H9 (cell line): ENCODE measurements at regions not wholly inside any gene's neighbourhood (a gene's known extent, or its start where the extent isn't known, plus 50 kb on each side); places are given as distances from the start of the nearest gene placed in this dataset.

ENCODE experiments used
- DNase-seq: peaks from one replicate; pipeline ENCODE4 v3.0.0-alpha.2; 2017
- H2AFZ ChIP-seq: one replicate; pipeline ENCODE4 v1.6.1; 2013; ENCODE audit warnings: mild to moderate bottlenecking, low read length, control low read depth, moderate library complexity
- H2AK5ac ChIP-seq: 2 replicates; pipeline ENCODE4 v1.6.1; 2013; ENCODE audit warnings: low read length, control low read depth, mixed read lengths; ENCODE audit not compliant: insufficient read length
- H2BK120ac ChIP-seq: one replicate; pipeline ENCODE4 v1.6.1; 2013; ENCODE audit warnings: low read depth, mild to moderate bottlenecking, low read length, control low read depth, inconsistent platforms; ENCODE audit not compliant: poor library complexity, severe bottlenecking
- H2BK12ac ChIP-seq: 2 replicates; pipeline ENCODE4 v1.6.1; 2013; ENCODE audit warnings: low read length, control low read depth, mixed read lengths, low read depth; ENCODE audit not compliant: insufficient read length
- H2BK15ac ChIP-seq: 2 replicates; pipeline ENCODE4 v1.6.1; 2013; ENCODE audit warnings: low read depth, low read length, control low read depth
- H2BK20ac ChIP-seq: one replicate; pipeline ENCODE4 v1.6.1; 2013; ENCODE audit warnings: low read depth, mild to moderate bottlenecking, low read length, control low read depth, inconsistent platforms; ENCODE audit not compliant: poor library complexity, severe bottlenecking
- H2BK5ac ChIP-seq: 2 replicates; pipeline ENCODE4 v1.6.1; 2013; ENCODE audit warnings: low read length, control low read depth, mixed read lengths; ENCODE audit not compliant: insufficient read length
- H3K14ac ChIP-seq: 2 replicates; pipeline ENCODE4 v1.6.1; 2013; ENCODE audit warnings: low read length, control low read depth; ENCODE audit not compliant: insufficient read depth
- H3K18ac ChIP-seq: 2 replicates; pipeline ENCODE4 v1.6.1; 2013; ENCODE audit warnings: low read depth, mild to moderate bottlenecking, mixed read lengths, low read length, control low read depth; ENCODE audit not compliant: insufficient read length
- H3K23ac ChIP-seq: 2 replicates; pipeline ENCODE4 v1.6.1; 2013; ENCODE audit warnings: low read length, control low read depth, mixed read lengths, low read depth; ENCODE audit not compliant: insufficient read length
- H3K23me2 ChIP-seq: 2 replicates; pipeline ENCODE4 v1.6.1; 2013; ENCODE audit warnings: low read depth, mild to moderate bottlenecking, mixed read lengths, low read length, control low read depth; ENCODE audit not compliant: insufficient read length, poor library complexity, severe bottlenecking
- H3K27ac ChIP-seq: 2 replicates; pipeline ENCODE4 v1.5.1; 2013; ENCODE audit warnings: low read length, control low read depth, mixed read lengths, low read depth; ENCODE audit not compliant: insufficient read length
- H3K27me3 ChIP-seq: 2 replicates; pipeline ENCODE4 v1.6.1; 2013; ENCODE audit warnings: low read length, control low read depth, inconsistent platforms; ENCODE audit not compliant: insufficient read depth
- H3K4ac ChIP-seq: 2 replicates; pipeline ENCODE4 v1.6.1; 2013; ENCODE audit warnings: low read depth, mild to moderate bottlenecking, control low read depth, inconsistent platforms, low read length, moderate library complexity
- H3K4me1 ChIP-seq: 2 replicates; pipeline ENCODE4 v1.6.1; 2013; ENCODE audit warnings: low read length, control low read depth, inconsistent platforms; ENCODE audit not compliant: insufficient read depth
- H3K4me2 ChIP-seq: 2 replicates; pipeline ENCODE4 v1.6.1; 2013; ENCODE audit warnings: low read length, control low read depth, mixed read lengths; ENCODE audit not compliant: insufficient read length, insufficient read depth
- H3K56ac ChIP-seq: 2 replicates; pipeline ENCODE4 v1.6.1; 2013; ENCODE audit warnings: low read depth, mild to moderate bottlenecking, mixed read lengths, low read length, control low read depth; ENCODE audit not compliant: insufficient read length
- H3K79me1 ChIP-seq: 2 replicates; pipeline ENCODE4 v1.6.1; 2013; ENCODE audit warnings: low read depth, mild to moderate bottlenecking, moderate library complexity, low read length, control low read depth, inconsistent platforms; ENCODE audit not compliant: insufficient read depth, poor library complexity, severe bottlenecking
- H3K79me2 ChIP-seq: 2 replicates; pipeline ENCODE4 v1.6.1; 2013; ENCODE audit warnings: low read length, control low read depth, inconsistent platforms; ENCODE audit not compliant: insufficient read depth
- H3K9ac ChIP-seq: 2 replicates; pipeline ENCODE4 v1.6.1; 2013; ENCODE audit warnings: low read length, control low read depth, mixed read lengths; ENCODE audit not compliant: insufficient read length; ENCODE audit errors: extremely low read depth
- H3K9me3 ChIP-seq: one replicate; pipeline ENCODE4 v1.6.1; 2013; ENCODE audit warnings: low read depth, low read length, inconsistent platforms; ENCODE audit not compliant: control insufficient read depth
- H3T11ph ChIP-seq: one replicate; pipeline ENCODE4 v1.6.1; 2013; ENCODE audit warnings: mild to moderate bottlenecking, low read length, control low read depth, inconsistent platforms
- H4K20me1 ChIP-seq: one replicate; pipeline ENCODE4 v1.6.1; 2013; ENCODE audit not compliant: control insufficient read depth, insufficient read length, insufficient read depth
- H4K5ac ChIP-seq: 2 replicates; pipeline ENCODE4 v1.6.1; 2013; ENCODE audit warnings: low read depth, mild to moderate bottlenecking, mixed read lengths, low read length, control low read depth; ENCODE audit not compliant: insufficient read length
- H4K8ac ChIP-seq: replicated peaks from 2 replicates; pipeline ENCODE4 v1.6.1; 2013; ENCODE audit warnings: low read length, control low read depth, mixed read lengths, low read depth; ENCODE audit not compliant: insufficient read length
- H4K91ac ChIP-seq: 2 replicates; pipeline ENCODE4 v1.6.1; 2013; ENCODE audit warnings: low read depth, mild to moderate bottlenecking, moderate library complexity, mixed read lengths, low read length, control low read depth; ENCODE audit not compliant: insufficient read length
- H3K27ac Mint-ChIP-seq, 3 experiments: 2 replicates in 2 of 3; 3 replicates in 1 of 3; pipeline ENCODE4 v1.8.0; 2020 to 2021; ENCODE audit warnings: mixed read lengths in 3 of 3, mild to moderate bottlenecking in 1 of 3, moderate library complexity in 1 of 3
- H3K27me3 Mint-ChIP-seq: 2 replicates; pipeline ENCODE4 v1.8.0; 2021; ENCODE audit warnings: low read depth, mild to moderate bottlenecking, moderate library complexity, mixed read lengths
- H3K36me3 Mint-ChIP-seq, 3 experiments: 2 replicates in 2 of 3; 3 replicates in 1 of 3; pipeline ENCODE4 v1.8.0; 2020 to 2021; ENCODE audit warnings: low read depth in 3 of 3, mixed read lengths in 3 of 3; ENCODE audit not compliant: insufficient read depth in 1 of 3
- H3K4me1 Mint-ChIP-seq, 2 experiments: 2 replicates each; pipeline ENCODE4 v1.8.0; 2020; ENCODE audit warnings: mixed read lengths in 2 of 2
- H3K4me3 Mint-ChIP-seq, 2 experiments: 2 replicates in 1 of 2; 3 replicates in 1 of 2; pipeline ENCODE4 v1.8.0; 2020 to 2021; ENCODE audit warnings: mild to moderate bottlenecking in 2 of 2, mixed read lengths in 2 of 2, moderate library complexity in 1 of 2
- H3K9me3 Mint-ChIP-seq, 2 experiments: 2 replicates in 1 of 2; 3 replicates in 1 of 2; pipeline ENCODE4 v1.8.0; 2020; ENCODE audit warnings: mild to moderate bottlenecking in 2 of 2, mixed read lengths in 2 of 2, moderate library complexity in 1 of 2
- CTCF ChIP-seq: fragments of 200-600 bp; sonication (generic); conservative IDR thresholded peaks from 3 replicates; pipeline ENCODE4 v1.8.0; 2021; ENCODE audit warnings: antibody characterized with exemption, mild to moderate bottlenecking
- whole genome bisulfite sequencing: extraction: QIAGEN DNeasy Blood & Tissue Kit; methylation state at CpG from one replicate; pipeline ENCODE4 v1.1.7; 2013; ENCODE audit warnings: missing lambda C conversion rate, low lambda C conversion rate, mixed read lengths; ENCODE audit not compliant: insufficient read length; ENCODE audit errors: extremely low coverage; 5-methylcytosine and 5-hydroxymethylcytosine counted together

DNA sequence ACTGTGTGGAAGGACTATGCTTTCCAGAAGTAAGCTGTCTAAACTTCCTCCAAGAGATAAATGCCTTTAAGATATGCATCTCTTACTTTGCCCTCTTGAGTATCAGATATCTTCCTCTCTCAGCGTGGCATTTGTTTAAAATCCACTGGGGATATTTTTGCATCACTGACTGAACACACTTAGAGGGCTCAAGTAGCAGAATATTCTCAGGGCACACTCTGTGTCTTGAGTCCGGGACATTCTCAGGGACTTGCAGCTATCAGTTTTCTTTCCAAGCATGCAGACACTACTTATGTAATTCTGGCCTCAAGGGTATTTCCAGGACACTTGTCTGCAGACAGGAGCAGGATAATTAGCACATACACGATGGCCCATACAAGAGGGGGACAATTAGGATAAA lies 84.7 kb downstream of the ERCC5 start:
- Histone ChIP-seq H2BK5ac (no peak overlapping the region), H4K8ac (no peak overlapping the region), H3K27me3 (no peaks in the 10 kb centered on the region), H2BK15ac (no peak overlapping the region), H3K23me2 (no peaks in the 10 kb centered on the region), H3K23ac (no peak overlapping the region), H3K14ac (no peak overlapping the region), H3T11ph (no peak overlapping the region), H3K79me1 (no peaks in the 10 kb centered on the region), H2BK20ac (no peak overlapping the region), H3K27ac (no peak overlapping the region), H3K18ac (no peak overlapping the region), H3K56ac (no peak overlapping the region), H2AFZ (no peak overlapping the region), H4K5ac (no peak overlapping the region), H2BK12ac (no peak overlapping the region), H3K79me2 (no peaks in the 10 kb centered on the region), H2BK120ac (no peak overlapping the region), H3K4me2 (no peak overlapping the region), H3K9me3 (no peaks in the 10 kb centered on the region), H3K4ac (no peak overlapping the region), H3K4me1 (no peaks in the 10 kb centered on the region), H2AK5ac (no peak overlapping the region), H3K9ac (no peak overlapping the region), H4K91ac (no peak overlapping the region), H4K20me1 (no peaks in the 10 kb centered on the region)
- no peak for DNase-seq
- Mint-ChIP-seq H3K27ac (no peak overlapping the region), H3K4me3 (no peak overlapping the region), H3K4me1 (peaks cover 0 to 4% of the 10 kb centered on the region in 2 experiments; a peak in 2 of 4 replicates), H3K9me3 (no peaks in the 10 kb centered on the region; a peak in 1 of 5 replicates), H3K27me3 (peaks cover 2% of the 10 kb centered on the region; the same call in 1 of the 2 replicates), H3K36me3 (no peaks in the 10 kb centered on the region; a peak in 1 of 7 replicates)
- no CpG with 5 or more reads among the region's 3 CpGs for WGBS
- no peak for TF ChIP-seq CTCF
